ENCODE measurements at regions not wholly inside any gene's neighbourhood (a gene's known extent, or its start where the extent isn't known, plus 50 kb on each side); places are given as distances from the start of the nearest gene placed in this dataset.

DNA sequence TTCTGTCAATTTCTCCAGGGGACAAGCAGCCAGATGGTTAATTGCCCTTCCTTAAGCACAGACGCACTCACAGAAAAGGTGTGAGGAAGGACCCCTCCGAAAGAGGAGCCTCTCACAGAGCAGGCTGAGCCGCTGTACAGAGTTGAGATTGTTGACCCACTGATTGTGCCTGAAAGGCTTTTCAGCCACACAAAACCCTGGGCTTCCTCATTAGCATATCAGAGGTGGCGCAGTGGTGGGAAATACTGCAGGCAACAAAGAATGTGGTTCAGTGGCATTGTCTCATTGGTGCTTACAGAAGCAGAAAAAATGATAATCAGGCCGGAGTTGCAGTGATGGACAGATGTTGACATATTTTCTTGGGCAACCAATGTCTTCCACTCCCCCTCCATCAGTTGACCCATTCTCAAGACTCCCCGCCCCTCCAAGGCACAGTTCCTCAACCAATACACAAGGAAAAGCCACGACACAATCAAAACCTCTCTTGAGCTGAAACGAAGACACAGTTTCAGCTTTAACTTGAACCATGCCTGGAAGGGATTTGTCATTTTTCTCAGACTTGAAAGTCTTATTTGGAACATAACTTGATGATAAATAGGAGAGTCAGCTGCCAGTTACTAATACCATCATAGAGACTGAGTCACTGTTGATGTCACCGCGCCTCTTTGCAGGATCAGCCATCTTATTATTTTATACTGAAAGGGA is 53.1 kb downstream of the ATXN3L start:
- DNase-seq (ENCODE audit: low read depth in 2 of 2): peak in 1 of 2 donors; percentile 5

DNA sequence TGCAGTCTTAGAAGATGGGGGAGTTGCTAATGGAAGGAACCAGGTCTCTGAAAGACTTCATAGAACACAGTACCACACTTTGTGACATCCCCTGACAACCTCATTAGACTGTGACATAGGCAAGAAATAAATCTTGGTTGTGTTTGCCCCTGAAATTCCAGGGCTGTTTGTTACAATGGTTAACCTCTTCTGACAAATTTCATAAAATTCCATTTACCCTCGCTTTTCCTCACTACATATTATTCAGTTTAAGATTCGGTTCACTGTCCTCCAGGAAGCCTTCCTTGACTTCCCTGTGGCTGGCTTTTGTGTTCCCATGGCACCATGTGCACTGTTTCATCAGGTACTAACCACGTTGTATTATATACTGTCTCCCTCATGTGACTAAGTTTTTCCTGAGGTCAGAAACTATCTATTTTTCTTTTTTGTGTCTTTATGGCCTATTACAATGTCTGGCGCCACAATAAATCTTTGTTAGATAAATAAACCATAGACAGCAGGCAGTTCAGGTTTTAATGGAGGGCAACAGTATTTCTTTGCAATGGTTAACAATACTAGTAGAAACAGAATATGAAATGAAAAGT is 54.2 kb downstream of the ATXN3L start:
- no peak for DNase-seq (ENCODE audit: low read depth in 2 of 2)

GRCh38 chrX:13265111-13265510 is 54.7 kb downstream of the ATXN3L start:
- no peak for DNase-seq (ENCODE audit: low read depth in 2 of 2)

DNA sequence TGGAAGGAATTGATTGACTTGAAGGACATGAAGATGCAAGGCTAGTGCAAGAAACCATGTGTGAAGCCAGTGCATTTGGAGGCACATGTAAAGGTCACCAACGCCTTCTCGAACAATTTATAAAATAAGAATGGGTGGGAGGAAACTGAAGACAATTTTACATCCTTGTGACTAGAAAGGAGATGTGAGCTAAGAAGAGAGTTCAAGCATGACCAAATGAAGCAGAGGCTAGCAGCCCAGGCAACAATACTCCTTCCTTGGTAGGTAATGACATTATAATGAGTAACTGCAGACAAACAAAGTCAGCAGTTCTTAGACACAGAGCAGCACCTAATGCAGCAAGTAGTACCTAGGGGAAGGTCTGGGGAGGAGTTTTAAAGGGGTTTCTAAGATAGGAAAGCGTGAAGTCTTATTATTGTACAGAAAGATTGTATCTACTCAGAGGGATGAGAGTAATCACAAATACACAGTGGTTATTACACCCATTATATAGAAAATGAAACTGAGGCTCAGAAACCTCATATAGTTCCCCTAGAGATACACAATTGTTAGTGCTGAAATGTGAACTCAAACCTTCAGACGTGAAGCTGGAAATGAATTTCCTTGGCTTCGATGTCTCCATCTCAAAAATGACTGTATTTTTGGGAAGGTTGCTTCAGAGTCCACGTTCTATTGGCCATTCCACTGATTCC is 56.1 kb downstream of the ATXN3L start:
- no peak for DNase-seq (ENCODE audit: low read depth in 2 of 2)

DNA sequence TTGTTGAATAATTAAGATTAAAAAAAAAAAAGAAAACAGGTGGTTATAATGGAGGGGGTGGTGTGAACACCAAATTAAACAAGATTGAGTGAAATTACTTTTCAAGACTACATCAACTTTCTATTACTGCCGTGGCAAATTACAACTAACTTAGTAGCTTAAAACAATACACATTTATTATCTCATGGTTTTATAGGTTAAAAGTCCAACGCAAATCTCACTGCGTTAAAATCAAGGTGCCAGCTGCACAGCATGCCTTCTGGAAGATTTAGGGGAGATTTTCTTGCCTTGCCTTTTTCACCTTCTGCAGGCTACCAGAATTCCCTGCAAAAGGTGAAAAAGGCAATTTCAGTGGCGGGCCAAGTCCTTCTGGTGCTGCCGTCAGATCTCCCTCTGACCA is 58.5 kb downstream of the ATXN3L start:
- DNase-seq (ENCODE audit: low read depth in 2 of 2): no peak

DNA sequence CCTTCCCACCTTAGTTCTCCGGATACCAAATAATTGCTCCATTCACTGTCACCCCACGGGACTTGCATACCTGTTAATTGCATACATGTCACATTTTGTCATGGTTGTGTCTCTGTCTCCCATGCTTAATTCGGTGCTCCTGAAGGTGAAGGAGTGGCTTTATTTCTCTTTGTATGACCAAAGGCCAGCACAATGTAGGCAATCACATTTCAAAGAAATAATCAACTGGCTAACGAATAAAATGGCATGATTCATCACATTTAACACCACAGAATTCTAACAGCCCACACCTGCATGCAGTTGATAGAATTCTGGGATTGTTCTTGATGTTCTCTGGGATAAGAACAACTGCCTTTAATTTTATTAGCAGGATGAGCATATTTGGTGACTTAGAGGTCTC is 59.3 kb downstream of the ATXN3L start:
- DNase-seq (ENCODE audit: low read depth in 2 of 2): no peak

- DNase-seq (ENCODE audit: low read depth in 2 of 2): no peak
Observed at GRCh38 chrX:13258725-13259124, 61.1 kb downstream of the ATXN3L start.

DNA sequence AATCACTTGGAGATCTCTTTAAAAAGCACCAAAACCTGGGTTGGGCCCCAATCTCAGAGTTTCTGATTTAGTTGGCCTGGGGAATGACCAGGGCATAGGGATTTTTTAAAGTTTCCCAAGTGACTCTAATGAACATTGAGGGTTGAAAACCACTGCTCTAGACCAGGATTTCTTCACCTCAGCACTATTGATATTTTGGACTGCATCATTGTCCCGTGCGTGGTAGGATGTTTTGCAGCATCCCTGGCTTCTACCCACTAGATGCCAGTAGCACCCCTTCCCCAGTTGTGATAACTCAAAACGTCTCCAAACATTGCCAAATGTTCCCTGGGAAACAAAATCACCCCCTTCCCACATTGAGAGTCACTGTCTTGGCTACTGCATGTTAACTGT is 61.8 kb downstream of the ATXN3L start:
- DNase-seq (ENCODE audit: low read depth in 2 of 2): no peak

- DNase-seq (ENCODE audit: low read depth in 2 of 2): no peak
Observed at GRCh38 chrX:13257223-13258051, 62.4 kb downstream of the ATXN3L start.

DNA sequence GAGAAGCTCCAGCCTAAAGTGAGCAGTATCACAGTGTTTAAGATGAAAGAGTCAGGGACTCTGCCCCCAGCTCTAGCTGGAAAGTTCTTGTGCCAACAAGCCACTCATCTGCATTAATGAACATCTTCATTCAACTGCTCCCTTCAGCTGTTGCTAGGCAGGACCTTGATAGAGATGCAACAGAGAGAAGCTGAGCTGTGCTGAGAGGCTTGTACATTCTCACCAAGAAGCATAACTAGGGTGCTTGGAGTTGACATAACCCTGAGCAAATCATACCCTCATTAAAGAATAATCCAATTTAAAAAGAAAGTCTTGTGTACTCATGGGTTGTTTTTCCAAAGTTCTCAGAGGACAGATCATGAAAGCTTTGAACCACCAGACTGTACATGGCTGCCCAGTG is 63.2 kb downstream of the ATXN3L start:
- DNase-seq (ENCODE audit: low read depth in 2 of 2): no peak

DNA sequence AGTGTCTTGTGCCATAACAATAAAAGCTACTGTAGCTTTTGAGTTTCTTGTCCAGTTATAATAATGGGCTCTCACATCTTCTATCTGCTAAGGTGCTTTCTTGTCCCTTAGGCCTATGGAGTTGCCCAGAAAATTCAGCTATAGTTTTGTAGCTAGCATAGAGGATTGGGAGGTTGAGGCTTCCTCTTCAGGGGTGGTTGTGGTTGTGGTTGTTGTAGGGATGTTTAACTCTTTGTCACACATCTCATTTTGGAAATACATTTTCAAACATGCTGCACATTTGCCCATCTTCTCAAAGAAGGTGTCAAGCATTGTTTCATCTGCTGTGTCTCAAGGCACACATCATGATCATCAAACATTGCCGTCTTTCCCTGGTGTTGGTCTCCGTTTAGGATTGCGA is 65.0 kb downstream of the ATXN3L start:
- no peak for DNase-seq (ENCODE audit: low read depth in 2 of 2)

GRCh38 chrX:13254076-13254785 is 65.6 kb downstream of the ATXN3L start:
- no peak for DNase-seq (ENCODE audit: low read depth in 2 of 2)

DNA sequence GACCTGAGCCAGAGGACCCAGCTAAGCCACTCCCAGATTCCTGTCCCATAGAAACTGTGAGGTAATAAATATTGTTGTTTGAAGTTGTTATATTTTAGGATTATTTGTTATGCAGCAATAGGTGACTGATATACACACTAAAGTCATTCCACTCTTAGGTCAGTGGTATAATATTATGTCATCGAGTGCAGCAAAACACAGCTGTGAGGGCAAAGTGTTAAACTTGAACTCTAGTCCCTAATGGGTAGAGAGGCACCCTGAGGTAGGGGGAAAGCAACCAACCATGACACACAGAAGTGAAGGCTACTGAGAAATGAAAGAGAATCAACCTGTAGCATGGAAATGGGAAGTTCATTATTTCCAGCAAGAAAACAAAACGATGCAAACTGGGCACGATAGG is 66.6 kb downstream of the ATXN3L start:
- no peak for DNase-seq (ENCODE audit: low read depth in 2 of 2)

DNA sequence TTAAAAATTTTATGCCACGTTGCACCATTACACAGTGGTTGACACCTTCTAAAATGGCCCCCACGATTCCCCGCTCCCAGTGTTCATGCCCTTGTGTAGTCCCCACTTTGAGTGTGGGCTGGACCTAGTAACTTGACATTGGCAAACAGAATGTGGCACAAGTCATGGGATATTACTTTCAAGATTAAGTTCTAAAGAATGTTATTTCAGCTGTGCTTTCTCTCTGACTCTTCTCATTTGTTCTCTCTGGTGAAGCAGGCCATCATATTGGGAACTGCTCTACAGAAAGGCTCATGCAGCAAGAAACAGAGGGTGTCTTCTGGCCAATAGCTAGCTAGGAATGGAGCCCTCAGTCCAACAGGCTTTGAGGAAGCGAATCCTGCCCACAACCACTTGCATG is 67.1 kb downstream of the ATXN3L start:
- no peak for DNase-seq (ENCODE audit: low read depth in 2 of 2)

GRCh38 chrX:13250826-13251580 is 68.8 kb downstream of the ATXN3L start:
- DNase-seq (ENCODE audit: low read depth in 2 of 2): no peak

GRCh38 chrX:13248867-13249486 is 70.9 kb downstream of the ATXN3L start:
- no peak for DNase-seq (ENCODE audit: low read depth in 2 of 2)

- no peak for DNase-seq (ENCODE audit: low read depth in 2 of 2)
Observed at GRCh38 chrX:13239272-13239671, 80.6 kb downstream of the ATXN3L start.

DNA sequence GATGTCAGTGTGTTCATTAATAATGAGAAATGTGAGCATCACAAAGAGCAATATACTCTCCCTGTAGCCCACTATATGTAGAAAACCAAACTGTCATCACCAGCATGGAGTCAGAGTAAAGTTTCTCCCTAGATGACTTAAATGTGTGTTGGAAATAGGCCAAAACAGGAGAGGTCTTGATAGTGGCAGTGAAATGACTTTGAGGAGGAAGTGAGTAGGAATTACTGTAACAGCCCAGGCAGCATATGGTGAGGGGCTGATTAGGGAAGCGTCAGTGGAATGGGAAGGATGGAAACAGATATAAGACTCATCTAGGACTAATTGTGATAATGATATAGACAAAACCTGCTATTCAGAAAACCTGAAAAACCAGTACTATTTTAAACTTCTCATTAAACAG is 83.9 kb downstream of the ATXN3L start:
- DNase-seq (ENCODE audit: low read depth in 2 of 2): no peak

DNA sequence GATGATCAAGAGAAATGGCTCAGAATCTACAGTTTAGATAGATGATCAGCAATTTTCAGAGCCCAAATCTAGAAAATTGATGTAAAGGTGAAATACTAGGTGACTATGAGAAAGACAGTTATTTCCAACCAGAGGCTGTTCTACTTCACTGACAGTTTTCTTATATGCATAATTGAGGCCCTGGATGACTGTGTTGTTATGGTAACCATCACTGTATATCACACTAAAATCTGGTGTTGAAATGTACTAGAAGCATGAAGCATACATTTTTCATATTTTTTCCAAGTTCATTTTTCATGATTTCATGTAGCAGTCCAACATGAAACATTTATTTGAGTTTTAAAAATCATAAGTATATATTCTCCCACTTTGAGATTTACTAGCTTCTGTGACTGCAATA is 87.4 kb downstream of the ATXN3L start:
- no peak for DNase-seq (ENCODE audit: low read depth in 2 of 2)

GRCh38 chrX:13226214-13226613 is 93.6 kb downstream of the ATXN3L start:
- DNase-seq (ENCODE audit: low read depth in 2 of 2): no peak

Data from activated CD4-positive, alpha-beta T cell treated with anti-CD3 and anti-CD28 coated beads for 24 hours (primary cell).